SK-N-SH treated with all-trans-retinoic acid at 6 μM for 48 hours (cell line): ENCODE measurements at regions not wholly inside any gene's neighbourhood (a gene's known extent, or its start where the extent isn't known, plus 50 kb on each side); places are given as distances from the start of the nearest gene placed in this dataset.

Experiments
- ATAC-seq: fragments of 200-7000 bp; cut with Tn5 transposase; 3 replicates; pipeline ENCODE4 v1.9.1; 2020; ENCODE audit warnings: mild to moderate bottlenecking, moderate library complexity
- ARNTL ChIP-seq: fragments of 450-650 bp; formaldehyde crosslinking; IDR thresholded peaks from 2 replicates; pipeline ENCODE4 v1.5.0; 2020; ENCODE audit warnings: low read depth, mild to moderate bottlenecking, moderate library complexity, borderline replicate concordance
- BACH2 ChIP-seq: fragments of 250-450 bp; sonication (Bioruptor Pico); IDR thresholded peaks from 2 replicates; pipeline ENCODE4 v1.9.0; 2021; ENCODE audit warnings: mild to moderate bottlenecking, borderline replicate concordance
- CSDC2 ChIP-seq: fragments of 250-450 bp; sonication (Bioruptor Pico); IDR thresholded peaks from 2 replicates; pipeline ENCODE4 v1.5.0; 2020; ENCODE audit warnings: mild to moderate bottlenecking, moderate library complexity
- ESRRG ChIP-seq: fragments of 250-450 bp; sonication (Bioruptor Pico); IDR thresholded peaks from 2 replicates; pipeline ENCODE4 v1.6.1; 2021; ENCODE audit warnings: mild to moderate bottlenecking
- GLIS3 ChIP-seq: fragments of 250-450 bp; sonication (Bioruptor Pico); IDR thresholded peaks from 2 replicates; pipeline ENCODE4 v1.5.0; 2020; ENCODE audit warnings: mild to moderate bottlenecking, moderate library complexity
- PPARA ChIP-seq: fragments of 250-450 bp; sonication (Bioruptor Pico); IDR thresholded peaks from 2 replicates; pipeline ENCODE4 v1.5.0; 2020; ENCODE audit warnings: mild to moderate bottlenecking, borderline replicate concordance
- RARB ChIP-seq: fragments of 250-450 bp; sonication (Bioruptor Pico); IDR thresholded peaks from 2 replicates; pipeline ENCODE4 v1.8.0; 2021; ENCODE audit warnings: mild to moderate bottlenecking, moderate library complexity
- SNAI2 ChIP-seq: fragments of 250-450 bp; sonication (Bioruptor Pico); IDR thresholded peaks from 2 replicates; pipeline ENCODE4 v1.5.0; 2020; ENCODE audit warnings: mild to moderate bottlenecking, moderate library complexity
- TCF4 ChIP-seq: fragments of 250-450 bp; sonication (Bioruptor Pico); IDR thresholded peaks from 2 replicates; pipeline ENCODE4 v1.8.0; 2021; ENCODE audit warnings: mild to moderate bottlenecking, moderate library complexity, borderline replicate concordance
- TOX ChIP-seq: fragments of 250-450 bp; sonication (Bioruptor Pico); IDR thresholded peaks from 2 replicates; pipeline ENCODE4 v1.8.0; 2021; ENCODE audit warnings: mild to moderate bottlenecking, moderate library complexity, borderline replicate concordance
- ZC3H10 ChIP-seq: fragments of 250-450 bp; sonication (Bioruptor Pico); IDR thresholded peaks from 2 replicates; pipeline ENCODE4 v1.5.1; 2021; ENCODE audit warnings: mild to moderate bottlenecking, moderate library complexity
- ZFP3 ChIP-seq: fragments of 250-450 bp; sonication (Bioruptor Pico); IDR thresholded peaks from 2 replicates; pipeline ENCODE4 v1.5.0; 2020; ENCODE audit warnings: mild to moderate bottlenecking, moderate library complexity
- ZFP30 ChIP-seq: fragments of 450-650 bp; formaldehyde crosslinking; IDR thresholded peaks from 2 replicates; pipeline ENCODE4 v1.5.0; 2022; ENCODE audit warnings: mild to moderate bottlenecking, moderate library complexity
- ZNF70 ChIP-seq: fragments of 450-650 bp; formaldehyde crosslinking; IDR thresholded peaks from 2 replicates; pipeline ENCODE4 v1.5.0; 2020; ENCODE audit warnings: mild to moderate bottlenecking, moderate library complexity
- ZNF8 ChIP-seq: fragments of 450-650 bp; formaldehyde crosslinking; IDR thresholded peaks from 2 replicates; pipeline ENCODE4 v1.5.0; 2020; ENCODE audit warnings: mild to moderate bottlenecking, moderate library complexity
- TF ChIP-seq, protein P1 (sequence below): fragments of 250-450 bp; sonication (Bioruptor Pico); IDR thresholded peaks from 2 replicates; pipeline ENCODE4 v1.8.0; 2020; ENCODE audit warnings: mild to moderate bottlenecking, moderate library complexity, borderline replicate concordance
- TF ChIP-seq, protein P2 (sequence below): fragments of 250-450 bp; sonication (Bioruptor Pico); IDR thresholded peaks from 2 replicates; pipeline ENCODE4 v1.5.0; 2020; ENCODE audit warnings: mild to moderate bottlenecking, moderate library complexity
- TF ChIP-seq, protein P3 (sequence below): fragments of 250-450 bp; sonication (Bioruptor Pico); IDR thresholded peaks from 2 replicates; pipeline ENCODE4 v1.5.1; 2021; ENCODE audit warnings: mild to moderate bottlenecking, moderate library complexity

- ATAC-seq: no peak
- TF ChIP-seq ZFP30 (no peak), ZNF8 (CRISPR knock-in tag) (no peak), ZFP3 (no peak), PPARA (CRISPR knock-in tag) (no peak), RARB (CRISPR knock-in tag) (no peak), TOX (CRISPR knock-in tag) (no peak), ARNTL (no peak), SNAI2 (CRISPR knock-in tag) (no peak), BACH2 (CRISPR knock-in tag) (no peak), ZC3H10 (CRISPR knock-in tag) (no peak)
- TF ChIP-seq, protein P1, sequence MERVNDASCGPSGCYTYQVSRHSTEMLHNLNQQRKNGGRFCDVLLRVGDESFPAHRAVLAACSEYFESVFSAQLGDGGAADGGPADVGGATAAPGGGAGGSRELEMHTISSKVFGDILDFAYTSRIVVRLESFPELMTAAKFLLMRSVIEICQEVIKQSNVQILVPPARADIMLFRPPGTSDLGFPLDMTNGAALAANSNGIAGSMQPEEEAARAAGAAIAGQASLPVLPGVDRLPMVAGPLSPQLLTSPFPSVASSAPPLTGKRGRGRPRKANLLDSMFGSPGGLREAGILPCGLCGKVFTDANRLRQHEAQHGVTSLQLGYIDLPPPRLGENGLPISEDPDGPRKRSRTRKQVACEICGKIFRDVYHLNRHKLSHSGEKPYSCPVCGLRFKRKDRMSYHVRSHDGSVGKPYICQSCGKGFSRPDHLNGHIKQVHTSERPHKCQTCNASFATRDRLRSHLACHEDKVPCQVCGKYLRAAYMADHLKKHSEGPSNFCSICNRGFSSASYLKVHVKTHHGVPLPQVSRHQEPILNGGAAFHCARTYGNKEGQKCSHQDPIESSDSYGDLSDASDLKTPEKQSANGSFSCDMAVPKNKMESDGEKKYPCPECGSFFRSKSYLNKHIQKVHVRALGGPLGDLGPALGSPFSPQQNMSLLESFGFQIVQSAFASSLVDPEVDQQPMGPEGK (CRISPR knock-in tag): no peak
- TF ChIP-seq, protein P2, sequence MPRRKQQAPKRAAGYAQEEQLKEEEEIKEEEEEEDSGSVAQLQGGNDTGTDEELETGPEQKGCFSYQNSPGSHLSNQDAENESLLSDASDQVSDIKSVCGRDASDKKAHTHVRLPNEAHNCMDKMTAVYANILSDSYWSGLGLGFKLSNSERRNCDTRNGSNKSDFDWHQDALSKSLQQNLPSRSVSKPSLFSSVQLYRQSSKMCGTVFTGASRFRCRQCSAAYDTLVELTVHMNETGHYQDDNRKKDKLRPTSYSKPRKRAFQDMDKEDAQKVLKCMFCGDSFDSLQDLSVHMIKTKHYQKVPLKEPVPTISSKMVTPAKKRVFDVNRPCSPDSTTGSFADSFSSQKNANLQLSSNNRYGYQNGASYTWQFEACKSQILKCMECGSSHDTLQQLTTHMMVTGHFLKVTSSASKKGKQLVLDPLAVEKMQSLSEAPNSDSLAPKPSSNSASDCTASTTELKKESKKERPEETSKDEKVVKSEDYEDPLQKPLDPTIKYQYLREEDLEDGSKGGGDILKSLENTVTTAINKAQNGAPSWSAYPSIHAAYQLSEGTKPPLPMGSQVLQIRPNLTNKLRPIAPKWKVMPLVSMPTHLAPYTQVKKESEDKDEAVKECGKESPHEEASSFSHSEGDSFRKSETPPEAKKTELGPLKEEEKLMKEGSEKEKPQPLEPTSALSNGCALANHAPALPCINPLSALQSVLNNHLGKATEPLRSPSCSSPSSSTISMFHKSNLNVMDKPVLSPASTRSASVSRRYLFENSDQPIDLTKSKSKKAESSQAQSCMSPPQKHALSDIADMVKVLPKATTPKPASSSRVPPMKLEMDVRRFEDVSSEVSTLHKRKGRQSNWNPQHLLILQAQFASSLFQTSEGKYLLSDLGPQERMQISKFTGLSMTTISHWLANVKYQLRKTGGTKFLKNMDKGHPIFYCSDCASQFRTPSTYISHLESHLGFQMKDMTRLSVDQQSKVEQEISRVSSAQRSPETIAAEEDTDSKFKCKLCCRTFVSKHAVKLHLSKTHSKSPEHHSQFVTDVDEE (CRISPR knock-in tag): no peak
- TF ChIP-seq, protein P3, sequence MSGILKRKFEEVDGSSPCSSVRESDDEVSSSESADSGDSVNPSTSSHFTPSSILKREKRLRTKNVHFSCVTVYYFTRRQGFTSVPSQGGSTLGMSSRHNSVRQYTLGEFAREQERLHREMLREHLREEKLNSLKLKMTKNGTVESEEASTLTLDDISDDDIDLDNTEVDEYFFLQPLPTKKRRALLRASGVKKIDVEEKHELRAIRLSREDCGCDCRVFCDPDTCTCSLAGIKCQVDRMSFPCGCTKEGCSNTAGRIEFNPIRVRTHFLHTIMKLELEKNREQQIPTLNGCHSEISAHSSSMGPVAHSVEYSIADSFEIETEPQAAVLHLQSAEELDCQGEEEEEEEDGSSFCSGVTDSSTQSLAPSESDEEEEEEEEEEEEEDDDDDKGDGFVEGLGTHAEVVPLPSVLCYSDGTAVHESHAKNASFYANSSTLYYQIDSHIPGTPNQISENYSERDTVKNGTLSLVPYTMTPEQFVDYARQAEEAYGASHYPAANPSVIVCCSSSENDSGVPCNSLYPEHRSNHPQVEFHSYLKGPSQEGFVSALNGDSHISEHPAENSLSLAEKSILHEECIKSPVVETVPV (CRISPR knock-in tag): no peak
- TF ChIP-seq, all 23 proteins: peak for 0
Observed at GRCh38 chr1:81569761-81570160, 231.0 kb upstream of the ADGRL2 start.

DNA sequence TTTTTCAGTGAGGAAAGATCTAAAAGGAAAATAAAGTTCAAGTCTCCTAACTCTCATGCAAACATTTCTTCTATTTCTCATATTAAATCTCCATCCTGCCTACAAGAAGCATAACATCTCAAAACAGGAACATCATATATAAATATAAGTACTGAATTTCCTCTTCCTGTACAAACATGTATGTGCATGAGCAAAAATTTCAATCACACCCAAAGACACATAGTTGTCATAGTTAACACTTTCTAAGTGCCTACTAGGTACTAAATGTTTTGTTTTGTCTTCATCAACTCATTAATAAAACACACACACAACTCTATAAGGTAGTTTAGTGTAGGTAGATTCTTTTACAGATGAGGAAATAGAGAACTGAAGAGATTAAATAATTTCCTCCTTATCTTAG lies 237.1 kb upstream of the ADGRL2 start:
- TF ChIP-seq CSDC2 (CRISPR knock-in tag) (no peak), TOX (CRISPR knock-in tag) (no peak), GLIS3 (CRISPR knock-in tag) (no peak), RARB (CRISPR knock-in tag) (no peak), ZC3H10 (CRISPR knock-in tag) (no peak), ESRRG (no peak), ZNF8 (CRISPR knock-in tag) (no peak), ZNF70 (CRISPR knock-in tag) (no peak), ZFP30 (no peak), ARNTL (no peak)
- TF ChIP-seq, protein P1 (CRISPR knock-in tag): no peak
- TF ChIP-seq, all 23 proteins: peak for 0
- no peak for ATAC-seq

- TF ChIP-seq, protein P2 (CRISPR knock-in tag): no peak
- no peak for TF ChIP-seq TCF4 (CRISPR knock-in tag)
- TF ChIP-seq ZNF8 (CRISPR knock-in tag): no peak
- TF ChIP-seq BACH2 (CRISPR knock-in tag): no peak
- no peak for TF ChIP-seq ZFP30
- no peak for TF ChIP-seq GLIS3 (CRISPR knock-in tag)
- no peak for ATAC-seq
Observed at GRCh38 chr1:81562934-81563333, 237.8 kb upstream of the ADGRL2 start.
